ENCODE measurements at regions not wholly inside any gene's neighbourhood (a gene's known extent, or its start where the extent isn't known, plus 50 kb on each side); places are given as distances from the start of the nearest gene placed in this dataset.
A peak's percentile ranks its signal among the peaks of the same experiment; 100 is the strongest.
"Not testable (repeated sequence)": the region's sequence is repeated elsewhere in the genome, so short reads cannot be mapped to it uniquely, and the experiment has no call there.

GRCh38 chr22:49004484-49005399 lies 822.9 kb downstream of the BRD1 start:
- Histone ChIP-seq H3K9me3 (peaks cover 8% of the 10 kb centered on the region), H3K4me1 (no peaks in the 10 kb centered on the region), H3K4me3 (no peak overlapping the region), H3K27ac (no peak overlapping the region), H3K27me3 (ENCODE audit: insufficient read depth in 3 of 3, low read length in 2 of 3) (peaks cover 0 to 3% (median 0%) of the 10 kb centered on the region in 3 donors), H3K36me3 (ENCODE audit: insufficient read depth in 1 of 2, low read depth in 1 of 2) (no peaks in the 10 kb centered on the region)
- intact Hi-C loops (cut with DNase I): no loop called here
- DNase-seq (peak in 1 of 2 donors; percentile 22), ATAC-seq (no peak)
- no peak for TF ChIP-seq CTCF (IDR thresholded peaks at IDR 0.05)
- 87 to 90% (median 87%) methylated on average over 29 of the region's 29 CpGs for WGBS, 3 donors

- intact Hi-C loops (cut with DNase I); H3K4me1 ChIP-seq; H3K27me3 ChIP-seq (ENCODE audit: insufficient read depth in 3 of 3, low read length in 2 of 3); DNase-seq; ATAC-seq; H3K9me3 ChIP-seq; H3K4me3 ChIP-seq; H3K36me3 ChIP-seq (ENCODE audit: insufficient read depth in 1 of 2, low read depth in 1 of 2); H3K27ac ChIP-seq: not testable (repeated sequence)
- WGBS, 3 donors: 92 to 93% (median 93%) methylated on average over 14 of the region's 14 CpGs
Observed at GRCh38 chr22:48997605-48998004, 830.1 kb downstream of the BRD1 start.

DNA sequence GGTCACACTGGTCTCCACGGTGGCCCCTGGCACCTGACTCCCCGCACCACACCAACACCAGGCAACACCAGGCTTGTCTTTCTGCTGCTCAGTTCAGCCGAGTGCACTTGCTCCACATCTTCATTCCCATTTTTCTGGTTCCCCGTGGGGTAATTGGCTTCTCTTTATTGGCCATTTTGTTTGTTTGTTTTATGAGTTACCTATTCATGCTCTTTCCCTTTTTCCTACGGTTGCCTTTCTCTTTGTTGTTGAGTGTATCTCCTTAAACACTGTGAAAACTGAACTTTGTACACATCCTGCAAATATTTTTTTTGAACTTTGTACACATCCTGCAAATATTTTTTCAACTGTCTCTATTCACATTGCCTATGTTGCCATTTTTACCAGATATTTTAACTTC lies 834.0 kb downstream of the BRD1 start:
- TF ChIP-seq CTCF (IDR thresholded peaks at IDR 0.05): no peak

DNA sequence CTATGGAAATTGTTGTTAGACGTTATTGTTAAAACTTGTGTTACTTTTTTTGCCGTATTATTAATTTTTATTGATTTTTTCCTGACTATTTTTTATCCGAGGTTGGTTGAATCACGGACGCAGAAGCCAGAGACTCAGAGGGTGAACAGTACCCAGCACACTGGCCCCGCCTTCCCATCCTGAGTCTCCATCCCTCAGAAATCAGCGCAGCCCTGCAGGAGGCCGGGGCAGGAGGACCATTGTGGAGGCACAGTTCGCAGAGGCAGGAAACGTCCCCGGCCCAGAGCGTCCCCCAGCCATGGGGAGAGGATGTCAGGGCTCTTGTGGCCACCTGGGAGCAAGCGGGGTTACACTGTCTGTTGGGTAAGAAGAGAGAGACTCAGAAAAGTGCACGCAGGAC lies 843.0 kb downstream of the BRD1 start:
- ATAC-seq: no peak
- H3K9me3 ChIP-seq: no peaks in the 10 kb centered on the region
- H3K27me3 ChIP-seq (ENCODE audit: insufficient read depth in 3 of 3, low read length in 2 of 3): peaks cover 0 to 7% (median 0%) of the 10 kb centered on the region in 3 donors
- no peak for TF ChIP-seq CTCF (IDR thresholded peaks at IDR 0.05)
- intact Hi-C loops (cut with DNase I): no loop called here
- H3K4me3 ChIP-seq: no peak overlapping the region
- DNase-seq: no peak
- WGBS, 3 donors: 80% methylated on average over 14 of the region's 14 CpGs
- no peak overlapping the region for H3K27ac ChIP-seq
- no peaks in the 10 kb centered on the region for H3K36me3 ChIP-seq (ENCODE audit: insufficient read depth in 1 of 2, low read depth in 1 of 2)
- no peaks in the 10 kb centered on the region for H3K4me1 ChIP-seq

More for the DNA sequence above, 834.0 kb downstream of the BRD1 start:
- intact Hi-C loops (cut with DNase I): no loop called here
- Histone ChIP-seq H3K27ac (no peak overlapping the region), H3K4me3 (no peak overlapping the region), H3K9me3 (no peaks in the 10 kb centered on the region), H3K36me3 (ENCODE audit: insufficient read depth in 1 of 2, low read depth in 1 of 2) (no peaks in the 10 kb centered on the region), H3K4me1 (no peaks in the 10 kb centered on the region), H3K27me3 (ENCODE audit: insufficient read depth in 3 of 3, low read length in 2 of 3) (peaks cover 0 to 3% (median 0%) of the 10 kb centered on the region in 3 donors)
- no peak for ATAC-seq
- no peak for DNase-seq
- 63 to 70% (median 64%) methylated on average over 5 of the region's 5 CpGs for WGBS, 3 donors

DNA sequence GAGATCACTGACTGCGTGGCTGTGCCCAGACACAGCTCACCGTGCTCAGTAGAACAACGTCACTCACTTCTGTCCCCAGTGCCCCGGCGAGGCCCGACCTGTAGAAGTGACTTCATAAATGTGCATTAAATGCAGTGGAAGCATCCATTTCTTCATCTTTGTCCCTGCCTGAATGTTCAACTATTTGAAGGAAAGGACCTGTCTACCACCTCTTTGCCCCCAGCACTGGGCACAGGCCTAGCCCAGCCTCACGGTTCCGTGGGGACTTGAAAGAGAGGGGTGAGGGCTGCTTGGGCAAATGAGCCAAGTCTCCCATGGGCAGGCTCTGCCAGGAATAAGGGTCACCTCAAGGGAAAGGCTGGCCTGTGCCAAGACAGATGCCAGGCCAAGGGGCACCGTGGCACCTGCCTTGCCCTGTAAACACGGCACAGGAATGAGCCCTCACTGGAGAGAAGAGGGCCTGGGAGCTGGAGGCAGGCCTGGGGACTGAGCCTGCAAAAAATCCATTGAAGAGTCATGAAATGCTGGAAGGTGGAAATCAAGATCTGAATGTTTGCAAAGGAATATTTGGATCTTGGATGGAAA lies 845.3 kb downstream of the BRD1 start:
- 80 to 84% (median 81%) methylated on average over 10 of the region's 10 CpGs for WGBS, 3 donors
- H3K4me3 ChIP-seq: no peak overlapping the region
- H3K36me3 ChIP-seq (ENCODE audit: insufficient read depth in 1 of 2, low read depth in 1 of 2): no peaks in the 10 kb centered on the region
- ATAC-seq (no peak), DNase-seq (no peak)
- no peak overlapping the region for H3K27ac ChIP-seq
- peaks cover 0 to 10% (median 0%) of the 10 kb centered on the region in 3 donors for H3K27me3 ChIP-seq (ENCODE audit: insufficient read depth in 3 of 3, low read length in 2 of 3)
- no peaks in the 10 kb centered on the region for H3K9me3 ChIP-seq
- H3K4me1 ChIP-seq: no peaks in the 10 kb centered on the region
- TF ChIP-seq CTCF (IDR thresholded peaks at IDR 0.05): no peak
- intact Hi-C loops (cut with DNase I): no loop called here

Data from psoas muscle (tissue), 7 donors.